MV-4-11 (cell line): ENCODE measurements at regions not wholly inside any gene's neighbourhood (a gene's known extent, or its start where the extent isn't known, plus 50 kb on each side); places are given as distances from the start of the nearest gene placed in this dataset.

ENCODE experiments used
- DNase-seq: peaks from one replicate; lab custom pipeline; 2025; lab: John Stamatoyannopoulos, UW

- no peak for DNase-seq
Measured at GRCh38 chr13:75052616-75053015, 429.4 kb downstream of the TBC1D4 start.

GRCh38 chr13:75050419-75051046, 431.4 kb downstream of the TBC1D4 start:
- no peak for DNase-seq

GRCh38 chr13:75049735-75050335, 432.1 kb downstream of the TBC1D4 start:
- DNase-seq, result no peak

GRCh38 chr13:75042807-75043206, 439.2 kb downstream of the TBC1D4 start:
- no peak for DNase-seq

- DNase-seq, result no peak
Measured at GRCh38 chr13:75038393-75039113, 443.4 kb downstream of the TBC1D4 start.

- no peak for DNase-seq
Measured at GRCh38 chr13:75025956-75026355, 456.0 kb downstream of the TBC1D4 start.

- DNase-seq, result no peak
Measured at GRCh38 chr13:75024602-75025001, 457.4 kb downstream of the TBC1D4 start.

GRCh38 chr13:75023609-75024008, 458.4 kb downstream of the TBC1D4 start:
- DNase-seq, result no peak

GRCh38 chr13:75021151-75021550, 460.8 kb downstream of the TBC1D4 start:
- no peak for DNase-seq

GRCh38 chr13:75016225-75016624, 465.7 kb downstream of the TBC1D4 start:
- no peak for DNase-seq

- no peak for DNase-seq
Measured at GRCh38 chr13:75013818-75014217, 468.2 kb downstream of the TBC1D4 start.

GRCh38 chr13:75010941-75011340, 471.0 kb downstream of the TBC1D4 start:
- DNase-seq, result no peak

- no peak for DNase-seq
Measured at GRCh38 chr13:75008926-75009325, 473.0 kb downstream of the TBC1D4 start.

GRCh38 chr13:74990992-74991391, 491.0 kb downstream of the TBC1D4 start:
- DNase-seq, result no peak

GRCh38 chr13:74987124-74987690, 494.8 kb downstream of the TBC1D4 start:
- no peak for DNase-seq

GRCh38 chr13:74986609-74987008, 495.4 kb downstream of the TBC1D4 start:
- DNase-seq, result no peak

- no peak for DNase-seq
Measured at GRCh38 chr13:74979703-74980102, 502.3 kb downstream of the TBC1D4 start.

- no peak for DNase-seq
Measured at GRCh38 chr13:74978591-74978990, 503.4 kb downstream of the TBC1D4 start.

GRCh38 chr13:74977498-74977897, 504.5 kb downstream of the TBC1D4 start:
- no peak for DNase-seq

- DNase-seq, result no peak
Measured at GRCh38 chr13:74975111-74975510, 506.9 kb downstream of the TBC1D4 start.

GRCh38 chr13:74973935-74974879, 507.8 kb downstream of the TBC1D4 start:
- no peak for DNase-seq

- DNase-seq, result no peak
Measured at GRCh38 chr13:74969419-74969818, 512.5 kb downstream of the TBC1D4 start.
